KMS-11 (cell line): ENCODE measurements at regions not wholly inside any gene's neighbourhood (a gene's known extent, or its start where the extent isn't known, plus 50 kb on each side); places are given as distances from the start of the nearest gene placed in this dataset.

Experiments used
- H2AFZ ChIP-seq: fragments of 200-600 bp; sonication (generic); 2 replicates; pipeline ENCODE4 v1.6.1; 2016; ENCODE audit warnings: antibody characterized with exemption, mixed run types, low read depth
- H3K27ac ChIP-seq: fragments of 200-600 bp; sonication (generic); 2 replicates; pipeline ENCODE4 v1.6.1; 2016; ENCODE audit warnings: mild to moderate bottlenecking, mixed run types
- H3K27me3 ChIP-seq: fragments of 200-600 bp; sonication (generic); 2 replicates; pipeline ENCODE4 v1.6.1; 2017; ENCODE audit warnings: mild to moderate bottlenecking, low read depth, mixed run types, moderate library complexity; ENCODE audit not compliant: insufficient read depth
- H3K36me3 ChIP-seq: fragments of 200-600 bp; sonication (generic); 2 replicates; pipeline ENCODE4 v1.6.1; 2017; ENCODE audit warnings: mild to moderate bottlenecking, mixed run types; ENCODE audit not compliant: insufficient read depth
- H3K4me1 ChIP-seq: fragments of 200-600 bp; sonication (generic); 2 replicates; pipeline ENCODE4 v1.6.1; 2016; ENCODE audit warnings: mild to moderate bottlenecking, low read depth, mixed run types; ENCODE audit not compliant: poor library complexity, severe bottlenecking
- H3K4me2 ChIP-seq: fragments of 200-600 bp; sonication (generic); 2 replicates; pipeline ENCODE4 v1.7.0; 2016; ENCODE audit warnings: mild to moderate bottlenecking, mixed run types
- H3K4me3 ChIP-seq: fragments of 200-600 bp; sonication (generic); IDR thresholded peaks from 2 replicates; pipeline ENCODE4 v1.6.1; 2017; ENCODE audit warnings: low read depth, low read length, mixed read lengths; ENCODE audit not compliant: insufficient read depth
- H3K79me2 ChIP-seq: fragments of 200-600 bp; sonication (generic); 2 replicates; pipeline ENCODE4 v1.6.1; 2016; ENCODE audit warnings: low read depth, mixed run types; ENCODE audit not compliant: insufficient read depth
- H3K9ac ChIP-seq: fragments of 200-600 bp; sonication (generic); 2 replicates; pipeline ENCODE4 v1.6.1; 2016; ENCODE audit warnings: mild to moderate bottlenecking, mixed run types
- H4K20me1 ChIP-seq: fragments of 200-600 bp; sonication (generic); 2 replicates; pipeline ENCODE4 v1.6.1; 2016; ENCODE audit warnings: mild to moderate bottlenecking, mixed run types; ENCODE audit not compliant: insufficient read depth
- CTCF ChIP-seq: fragments of 200-600 bp; sonication (generic); conservative IDR thresholded peaks from 2 replicates; pipeline ENCODE4 v1.6.1; 2017; ENCODE audit warnings: low read depth, mild to moderate bottlenecking, antibody characterized with exemption, low read length, moderate library complexity, mixed read lengths

DNA sequence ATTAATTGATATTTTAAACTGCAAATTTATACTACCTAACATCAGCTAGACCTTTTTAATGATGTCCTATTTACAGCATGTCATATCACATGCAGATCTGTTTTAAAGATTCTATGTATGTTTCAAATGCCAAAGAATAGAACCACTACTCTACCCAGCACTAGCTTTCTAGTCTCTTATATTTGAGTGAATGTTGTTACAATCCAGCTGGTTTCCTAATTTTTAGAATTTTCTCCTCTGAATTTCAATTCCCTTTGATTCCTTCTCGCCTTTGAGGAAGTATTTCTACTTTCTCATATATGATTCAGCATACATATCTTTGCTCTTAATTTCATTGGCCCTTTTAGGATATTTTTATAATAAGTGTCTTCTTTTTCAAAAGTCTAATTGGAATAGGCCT, 841.9 kb downstream of the TMTC2 start:
- H3K27me3 ChIP-seq = no peaks in the 10 kb centered on the region
- no peaks in the 10 kb centered on the region for H3K4me1 ChIP-seq
- H2AFZ ChIP-seq = no peak overlapping the region
- H4K20me1 ChIP-seq = no peaks in the 10 kb centered on the region
- no peak overlapping the region for H3K4me2 ChIP-seq
- H3K9ac ChIP-seq = no peak overlapping the region
- no peak for TF ChIP-seq CTCF
- no peaks in the 10 kb centered on the region for H3K36me3 ChIP-seq
- no peak overlapping the region for H3K4me3 ChIP-seq
- H3K27ac ChIP-seq = no peak overlapping the region
- no peaks in the 10 kb centered on the region for H3K79me2 ChIP-seq

DNA sequence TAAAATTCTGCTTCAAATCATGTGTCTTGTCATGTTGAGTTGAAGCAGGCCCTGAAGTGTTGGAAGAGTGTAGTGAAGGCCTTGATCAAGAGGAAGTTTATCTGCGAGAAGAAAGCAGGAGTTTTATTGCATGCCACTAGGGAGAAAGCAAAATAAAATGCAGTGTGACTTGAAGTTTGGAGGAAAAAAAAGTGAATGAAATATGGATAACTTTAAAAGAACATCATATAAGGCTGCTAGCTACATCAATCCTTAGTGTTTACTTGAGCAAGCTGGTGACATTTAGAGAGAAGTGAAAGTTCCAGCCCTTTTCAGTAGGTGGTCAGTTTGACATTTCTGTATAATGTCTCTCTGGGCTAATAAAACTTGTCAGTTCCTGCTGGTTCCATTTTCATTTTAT, 841.1 kb downstream of the TMTC2 start:
- H3K27ac ChIP-seq = no peak overlapping the region

DNA sequence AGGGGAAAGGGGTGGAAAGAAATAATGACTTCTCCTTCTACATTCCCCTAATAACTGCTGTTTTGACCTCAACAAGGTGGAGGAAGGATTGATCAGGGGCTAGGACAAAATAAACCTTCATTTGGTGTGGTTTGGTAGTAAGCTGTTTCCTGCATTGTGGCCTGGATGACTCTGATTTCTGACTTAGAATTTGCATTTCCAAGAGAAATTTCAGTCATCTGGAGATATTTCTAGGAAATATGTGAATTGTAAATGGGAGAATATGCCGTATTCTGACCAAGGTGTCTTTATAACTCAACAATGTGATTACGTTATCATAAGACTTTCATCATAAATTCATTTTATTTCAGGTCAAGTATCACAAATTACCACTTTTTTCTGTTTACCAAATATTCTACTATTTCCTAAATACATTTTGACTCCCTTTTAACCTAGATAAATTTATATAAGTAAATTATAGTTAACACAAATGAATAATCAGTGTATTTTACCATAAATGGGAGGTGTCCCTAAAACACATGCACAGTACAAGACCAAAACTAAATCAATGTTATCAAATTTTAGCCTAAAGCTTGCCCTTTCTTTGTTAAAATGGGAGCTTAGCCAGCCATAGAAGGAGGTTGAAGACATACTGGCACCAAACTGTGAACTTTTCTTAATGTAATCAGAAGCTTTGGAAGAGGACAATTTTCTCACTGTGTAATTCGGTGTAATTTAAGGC, 828.8 kb downstream of the TMTC2 start:
- Histone ChIP-seq H4K20me1 (no peaks in the 10 kb centered on the region), H3K4me3 (no peak overlapping the region), H3K9ac (no peak overlapping the region), H3K4me1 (no peaks in the 10 kb centered on the region), H3K4me2 (no peak overlapping the region), H3K27me3 (no peaks in the 10 kb centered on the region), H3K79me2 (no peaks in the 10 kb centered on the region), H3K27ac (no peak overlapping the region), H3K36me3 (no peaks in the 10 kb centered on the region), H2AFZ (no peak overlapping the region)
- TF ChIP-seq CTCF = no peak

More for the DNA sequence above, 841.1 kb downstream of the TMTC2 start:
- H2AFZ ChIP-seq = no peak overlapping the region
- no peaks in the 10 kb centered on the region for H3K4me1 ChIP-seq
- no peak overlapping the region for H3K9ac ChIP-seq
- no peaks in the 10 kb centered on the region for H4K20me1 ChIP-seq
- no peak overlapping the region for H3K4me2 ChIP-seq
- no peak overlapping the region for H3K4me3 ChIP-seq
- no peaks in the 10 kb centered on the region for H3K36me3 ChIP-seq
- H3K79me2 ChIP-seq = no peaks in the 10 kb centered on the region
- H3K27me3 ChIP-seq = no peaks in the 10 kb centered on the region
- no peak for TF ChIP-seq CTCF

GRCh38 chr12:83514372-83514771, 827.7 kb downstream of the TMTC2 start:
- no peak overlapping the region for H3K27ac ChIP-seq
- H3K9ac ChIP-seq = no peak overlapping the region
- TF ChIP-seq CTCF = no peak
- H4K20me1 ChIP-seq = no peaks in the 10 kb centered on the region
- H3K79me2 ChIP-seq = no peaks in the 10 kb centered on the region
- H3K4me2 ChIP-seq = no peak overlapping the region
- no peaks in the 10 kb centered on the region for H3K27me3 ChIP-seq
- H3K36me3 ChIP-seq = no peaks in the 10 kb centered on the region
- H3K4me1 ChIP-seq = no peaks in the 10 kb centered on the region
- no peak overlapping the region for H3K4me3 ChIP-seq
- H2AFZ ChIP-seq = no peak overlapping the region
